GM19239 (cell line): ENCODE measurements at regions not wholly inside any gene's neighbourhood (a gene's known extent, or its start where the extent isn't known, plus 50 kb on each side); places are given as distances from the start of the nearest gene placed in this dataset.

Experiments
- DNase-seq: peaks from one replicate; pipeline ENCODE4 v3.0.0; 2011; ENCODE audit warnings: low spot score; ENCODE audit not compliant: insufficient read length
- FAIRE-seq: peaks from 2 replicates; lab custom pipeline; 2011; peaks lifted over from hg19 to GRCh38; lab: Jason Lieb, UNC

- no peak for FAIRE-seq
- no peak for DNase-seq
Observed at GRCh38 chr12:43127886-43128549, 424.0 kb downstream of the ADAMTS20 start.

- DNase-seq (no peak), FAIRE-seq (no peak)
Observed at GRCh38 chr12:43126652-43127375, 425.2 kb downstream of the ADAMTS20 start.

GRCh38 chr12:43123461-43123860, 428.5 kb downstream of the ADAMTS20 start:
- no peak for FAIRE-seq
- no peak for DNase-seq

- no peak for FAIRE-seq
Observed at GRCh38 chr12:43120150-43120549, 431.9 kb downstream of the ADAMTS20 start.

GRCh38 chr12:43118881-43119280, 433.1 kb downstream of the ADAMTS20 start:
- DNase-seq: no peak
- no peak for FAIRE-seq

More at GRCh38 chr12:43120150-43120549, 431.9 kb downstream of the ADAMTS20 start:
- DNase-seq: no peak

- no peak for DNase-seq
- no peak for FAIRE-seq
Observed at GRCh38 chr12:43118234-43118633, 433.8 kb downstream of the ADAMTS20 start.

- FAIRE-seq (no peak), DNase-seq (no peak)
Observed at GRCh38 chr12:43117226-43117930, 434.6 kb downstream of the ADAMTS20 start.

- DNase-seq (no peak), FAIRE-seq (no peak)
Observed at GRCh38 chr12:43115441-43116160, 436.4 kb downstream of the ADAMTS20 start.

- DNase-seq: no peak
- FAIRE-seq: no peak
Observed at GRCh38 chr12:43114316-43114715, 437.7 kb downstream of the ADAMTS20 start.

- no peak for DNase-seq
- no peak for FAIRE-seq
Observed at GRCh38 chr12:43113616-43114015, 438.4 kb downstream of the ADAMTS20 start.

- no peak for FAIRE-seq
Observed at GRCh38 chr12:43113135-43113534, 438.9 kb downstream of the ADAMTS20 start.

GRCh38 chr12:43112101-43112920, 439.7 kb downstream of the ADAMTS20 start:
- no peak for FAIRE-seq

More at GRCh38 chr12:43113135-43113534, 438.9 kb downstream of the ADAMTS20 start:
- DNase-seq: no peak

GRCh38 chr12:43111608-43112007, 440.4 kb downstream of the ADAMTS20 start:
- FAIRE-seq (no peak), DNase-seq (no peak)

More at GRCh38 chr12:43112101-43112920, 439.7 kb downstream of the ADAMTS20 start:
- DNase-seq: no peak

GRCh38 chr12:43109631-43110345, 442.2 kb downstream of the ADAMTS20 start:
- FAIRE-seq: no peak
- DNase-seq: no peak

GRCh38 chr12:43108656-43109055, 443.3 kb downstream of the ADAMTS20 start:
- no peak for DNase-seq
- FAIRE-seq: no peak

GRCh38 chr12:43107026-43107775, 444.8 kb downstream of the ADAMTS20 start:
- FAIRE-seq: no peak
- no peak for DNase-seq

- DNase-seq (no peak), FAIRE-seq (no peak)
Observed at GRCh38 chr12:43106355-43106754, 445.6 kb downstream of the ADAMTS20 start.

GRCh38 chr12:43105426-43105981, 446.5 kb downstream of the ADAMTS20 start:
- FAIRE-seq (no peak), DNase-seq (no peak)
